A204.1 (cell line): ENCODE measurements at regions not wholly inside any gene's neighbourhood (a gene's known extent, or its start where the extent isn't known, plus 50 kb on each side); places are given as distances from the start of the nearest gene placed in this dataset.
A peak's percentile ranks its signal among the peaks of the same experiment; 100 is the strongest.

Experiments used
- FAIRE-seq: peaks from 2 replicates; lab custom pipeline; 2012; peaks lifted over from hg19 to GRCh38; lab: Jason Lieb, UNC

DNA sequence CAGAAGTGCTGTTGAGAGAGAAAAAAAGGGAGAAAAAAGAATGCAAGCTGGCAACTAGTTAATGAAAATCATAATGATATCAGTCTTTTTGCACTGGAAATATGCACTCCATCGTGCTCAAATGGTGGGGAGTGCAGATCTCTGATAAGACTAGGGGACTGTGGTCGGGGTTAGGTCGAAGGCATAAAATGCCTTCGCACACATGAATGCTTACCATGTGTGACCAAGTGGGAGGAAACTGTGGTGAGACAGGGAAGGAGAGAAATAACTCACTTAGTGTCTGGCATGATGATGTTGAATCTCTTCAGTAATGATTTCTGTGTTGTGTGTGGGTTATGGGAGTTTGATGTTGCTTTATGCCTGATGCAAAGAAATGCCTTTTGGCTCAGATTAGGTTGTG, 358.9 kb downstream of the FBXO8 start:
- FAIRE-seq: no peak

DNA sequence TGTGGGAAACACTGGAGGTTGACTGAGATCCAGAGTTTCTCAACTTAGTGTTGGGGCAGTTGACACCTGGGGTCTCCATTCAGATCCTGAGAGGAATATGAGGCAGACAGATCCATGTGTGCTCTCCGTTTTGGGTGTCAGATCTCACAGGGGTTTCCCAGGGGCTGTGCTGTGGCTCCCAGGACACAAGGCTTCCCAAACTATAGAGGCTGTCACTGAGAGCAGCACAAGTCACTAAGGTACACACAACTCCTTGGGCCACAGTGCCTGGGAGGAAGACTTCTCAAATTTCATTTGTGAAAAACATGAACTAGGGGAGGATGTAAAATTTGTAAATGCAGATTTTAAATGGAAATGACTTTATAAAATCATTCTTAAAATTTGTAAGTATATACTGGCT, 363.6 kb downstream of the FBXO8 start:
- no peak for FAIRE-seq

DNA sequence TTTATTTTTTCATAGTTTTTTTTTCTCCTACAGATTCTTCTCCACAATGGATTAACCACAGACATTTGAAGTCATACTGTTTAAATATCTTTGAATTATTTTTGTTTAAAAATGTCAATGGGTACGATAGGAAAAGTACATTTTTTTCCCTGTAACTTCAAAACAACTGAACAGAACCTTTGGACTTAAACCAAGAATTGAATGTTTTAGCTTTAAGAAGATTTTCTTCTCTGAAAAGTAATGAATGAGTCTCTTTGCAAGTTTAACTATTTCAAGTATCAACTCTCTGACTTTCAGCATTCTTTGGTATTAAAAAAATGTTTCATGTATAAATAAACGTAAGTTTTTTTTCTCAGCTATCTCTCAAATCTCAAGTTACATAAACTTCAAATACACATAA, 364.3 kb downstream of the FBXO8 start:
- peak; percentile 99 for FAIRE-seq

DNA sequence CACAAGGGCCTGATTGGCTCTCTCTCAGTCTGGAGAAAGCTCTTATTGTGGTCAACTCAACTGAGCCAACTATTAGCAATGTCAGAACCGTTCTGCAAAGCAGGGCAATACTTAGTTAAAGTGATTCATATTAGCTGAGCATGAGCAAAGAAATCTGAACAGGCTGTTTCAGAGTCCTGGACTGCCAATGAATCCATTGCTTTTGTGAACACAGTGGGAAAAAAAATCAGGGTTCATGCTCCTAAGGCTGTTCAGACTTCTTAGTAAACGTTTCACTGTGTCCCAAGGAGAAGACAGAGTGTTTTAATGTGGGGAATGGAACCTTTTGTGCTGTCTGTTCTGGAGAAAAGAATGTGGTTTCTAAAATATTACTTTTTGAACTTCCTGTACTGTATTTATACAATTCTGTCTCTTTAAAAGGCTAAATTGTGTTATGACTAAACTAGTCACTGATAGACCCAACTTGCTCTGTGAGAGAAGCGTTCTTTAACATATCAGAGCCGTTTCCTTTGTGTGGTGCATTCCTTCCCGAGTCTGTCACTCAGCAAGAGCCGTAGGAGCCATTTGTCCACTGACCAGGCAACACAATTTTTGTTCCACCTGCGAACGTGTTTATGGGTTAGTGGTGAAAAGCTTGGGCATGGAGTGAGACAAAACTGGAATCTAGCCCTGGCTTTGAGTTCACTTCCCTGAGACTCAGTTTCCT, 366.1 kb downstream of the FBXO8 start:
- FAIRE-seq: no peak

DNA sequence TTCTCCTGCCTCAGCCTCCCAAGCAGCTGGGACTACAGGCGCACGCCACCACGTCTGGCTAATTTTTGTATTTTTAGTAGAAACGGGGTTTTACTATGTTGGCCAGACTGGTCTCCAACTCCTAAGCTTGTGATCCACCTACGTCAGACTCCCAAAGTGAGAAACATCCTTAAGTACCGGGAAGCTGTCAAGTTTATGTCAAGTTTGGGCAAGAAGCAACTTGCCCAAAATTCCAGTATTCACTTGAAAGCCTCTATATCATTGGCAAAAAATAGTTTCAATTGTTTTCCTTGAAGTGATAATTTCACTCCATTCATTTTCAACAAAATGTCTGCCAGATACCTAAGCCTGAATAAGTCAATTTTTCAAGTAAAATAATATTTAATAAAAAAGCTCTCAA, 370.0 kb downstream of the FBXO8 start:
- no peak for FAIRE-seq

DNA sequence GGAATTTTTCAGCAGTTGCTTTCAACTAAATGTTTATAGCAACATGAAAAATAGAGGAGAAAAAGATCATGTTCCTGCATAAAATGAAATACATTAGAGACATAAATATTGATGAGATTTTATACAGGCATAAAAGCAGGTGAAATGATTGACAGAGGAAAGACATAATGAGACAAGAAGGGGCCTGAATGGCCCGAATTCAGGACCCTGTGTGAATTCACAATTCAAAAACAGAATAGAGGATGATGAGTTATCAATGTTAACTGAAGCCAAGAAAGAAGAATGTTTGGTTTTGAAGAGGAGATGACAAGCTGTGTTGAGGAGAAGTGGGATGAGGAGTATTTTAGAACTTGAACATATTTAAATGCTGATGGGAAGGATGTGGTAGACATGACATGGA, 371.1 kb downstream of the FBXO8 start:
- no peak for FAIRE-seq

DNA sequence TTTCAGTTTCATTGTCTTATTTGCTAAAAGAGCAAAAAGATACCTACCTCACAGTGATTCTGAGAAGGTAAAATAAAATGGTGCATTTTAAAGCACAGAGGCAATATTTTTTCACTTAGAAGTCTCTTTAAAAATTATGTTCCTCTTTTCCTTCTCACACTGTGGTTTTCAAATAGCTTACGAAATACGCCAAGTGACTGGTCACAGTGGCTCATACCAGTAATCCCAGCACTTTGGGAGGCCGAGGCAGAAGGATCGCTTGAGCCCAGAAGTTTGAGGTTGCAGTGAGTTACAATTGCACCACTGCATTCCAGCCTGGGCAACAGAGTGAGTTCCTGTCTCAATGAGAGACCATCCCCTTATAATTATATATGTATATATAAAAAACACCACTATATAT, 372.6 kb downstream of the FBXO8 start:
- FAIRE-seq: no peak

DNA sequence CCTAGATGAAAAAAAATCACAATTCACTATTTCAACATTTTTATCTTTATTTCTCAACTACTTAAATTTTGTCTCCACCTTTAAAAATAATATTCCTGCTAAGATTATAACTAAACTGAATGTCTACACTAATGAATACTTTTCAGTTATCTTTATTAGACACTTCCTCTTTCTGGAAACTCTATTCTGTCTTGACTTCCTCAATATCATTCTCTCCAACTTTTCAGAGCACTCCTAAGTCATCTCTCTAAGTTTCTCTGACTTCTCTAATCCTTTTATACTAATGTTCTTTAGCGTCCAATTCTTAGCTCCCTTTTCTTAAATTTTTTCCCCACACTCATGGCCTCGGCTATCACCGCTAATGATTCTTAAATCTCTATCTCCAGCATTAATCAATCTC, 374.2 kb downstream of the FBXO8 start:
- peak; percentile 29 for FAIRE-seq

DNA sequence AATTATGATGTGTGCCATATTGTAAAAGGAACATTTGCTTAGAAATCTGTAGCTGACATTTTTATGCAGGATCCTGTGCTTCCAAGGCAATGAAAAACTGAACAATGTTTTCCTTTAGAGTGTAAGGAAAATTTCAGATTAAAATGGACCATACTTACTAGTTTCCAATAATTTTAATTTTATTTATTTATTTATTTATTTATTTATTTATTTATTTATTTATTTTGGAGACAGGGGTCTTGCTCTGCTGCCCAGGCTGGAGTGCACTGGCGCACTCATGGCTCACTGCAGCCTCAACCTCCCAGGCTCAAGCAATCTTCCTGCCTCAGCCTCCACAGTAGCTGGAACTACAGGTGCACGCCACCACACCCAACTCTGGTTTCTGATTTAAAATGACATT, 369.8 kb upstream of the HAND2 start:
- FAIRE-seq: no peak

DNA sequence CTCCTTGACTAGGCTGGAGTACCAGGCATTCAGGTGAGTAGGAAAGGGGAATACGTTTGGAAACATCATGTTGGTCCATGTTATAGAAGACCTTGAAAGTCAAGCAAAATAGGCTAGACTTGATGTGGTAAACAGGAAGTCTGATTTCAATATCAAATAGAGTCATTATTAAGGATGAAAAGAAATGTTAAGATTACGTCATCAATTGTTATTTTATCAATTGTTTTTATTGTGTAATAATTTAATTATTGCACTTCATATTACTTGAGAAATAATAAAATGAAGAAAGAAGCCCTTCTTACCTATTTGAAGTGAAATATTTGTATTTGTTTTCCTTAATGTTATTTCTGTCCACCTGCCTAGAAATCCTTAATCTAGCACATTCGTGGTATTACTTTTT, 361.0 kb upstream of the HAND2 start:
- FAIRE-seq: no peak

DNA sequence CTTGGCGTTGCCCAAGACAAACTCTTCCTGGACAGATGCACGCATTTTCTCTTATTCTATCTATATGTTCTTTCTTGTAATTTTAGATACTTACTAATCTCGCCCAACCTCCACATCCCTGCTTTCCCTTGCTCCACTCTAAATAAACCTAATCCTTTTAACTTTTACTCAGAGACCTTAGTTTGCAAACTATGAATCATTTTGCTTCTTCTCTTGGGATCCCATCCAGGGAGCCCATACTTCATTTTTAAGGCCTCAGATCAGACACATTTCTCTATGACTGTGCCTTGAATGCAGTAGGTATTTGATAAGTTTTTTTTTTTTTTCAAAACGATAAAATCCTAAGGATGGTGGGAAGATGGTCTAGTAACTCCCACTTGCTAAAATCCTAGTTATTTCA, 353.8 kb upstream of the HAND2 start:
- FAIRE-seq: no peak

DNA sequence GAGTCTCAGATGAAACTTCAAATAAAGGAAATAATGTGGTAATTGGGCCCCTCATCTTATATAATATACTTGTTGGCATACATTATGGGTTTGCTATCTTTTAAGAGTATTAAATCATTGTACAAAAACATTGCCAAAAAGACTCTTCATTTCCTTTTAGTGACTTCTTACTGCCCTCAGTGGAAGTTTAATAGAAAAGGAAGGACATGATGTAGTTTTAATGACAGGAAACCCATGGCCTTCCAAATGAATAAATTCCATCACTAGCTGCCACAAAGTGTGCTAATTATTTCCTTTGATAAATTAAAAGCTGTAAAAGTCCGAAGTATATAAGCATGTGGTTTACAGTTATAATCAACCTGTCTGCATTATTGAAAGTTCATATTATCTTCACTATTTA, 350.9 kb upstream of the HAND2 start:
- no peak for FAIRE-seq

DNA sequence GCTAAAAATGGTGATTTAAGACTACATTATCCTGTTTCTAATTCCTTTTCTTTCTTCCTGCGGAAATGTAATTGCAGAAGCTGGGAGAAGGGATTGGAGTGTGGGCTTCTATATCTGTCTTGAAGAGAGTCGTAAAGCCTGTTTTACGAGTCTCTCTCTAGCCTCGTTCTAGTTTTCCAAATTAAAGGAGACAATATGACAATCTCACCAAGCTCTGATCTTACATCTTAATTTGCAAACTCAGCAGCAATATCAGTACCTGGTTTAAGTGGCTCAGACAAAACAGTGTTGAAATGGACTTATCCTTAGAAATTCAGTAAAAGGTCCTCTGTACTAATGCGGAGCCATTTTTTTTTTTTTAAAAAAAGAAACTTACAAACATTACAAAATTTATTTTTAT, 349.5 kb upstream of the HAND2 start:
- no peak for FAIRE-seq

DNA sequence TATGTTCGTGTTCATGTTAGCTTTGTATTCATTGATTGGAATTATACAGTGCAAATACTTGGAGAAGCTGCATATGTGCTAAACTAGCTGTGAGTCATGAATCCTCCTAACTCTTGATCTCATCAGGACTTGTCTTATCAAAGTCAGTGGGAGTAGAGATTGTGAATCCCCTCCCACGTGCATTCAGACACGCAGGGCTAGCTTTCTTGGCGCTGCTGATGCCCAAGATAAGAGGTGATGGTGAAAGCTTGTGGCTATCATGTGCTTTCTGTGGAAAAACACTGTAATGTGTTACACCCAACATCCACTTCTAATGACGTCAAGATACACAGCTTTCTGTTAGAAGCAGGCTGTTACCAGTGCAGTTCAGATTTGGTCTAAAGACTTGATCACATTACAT, 348.7 kb upstream of the HAND2 start:
- FAIRE-seq: no peak

DNA sequence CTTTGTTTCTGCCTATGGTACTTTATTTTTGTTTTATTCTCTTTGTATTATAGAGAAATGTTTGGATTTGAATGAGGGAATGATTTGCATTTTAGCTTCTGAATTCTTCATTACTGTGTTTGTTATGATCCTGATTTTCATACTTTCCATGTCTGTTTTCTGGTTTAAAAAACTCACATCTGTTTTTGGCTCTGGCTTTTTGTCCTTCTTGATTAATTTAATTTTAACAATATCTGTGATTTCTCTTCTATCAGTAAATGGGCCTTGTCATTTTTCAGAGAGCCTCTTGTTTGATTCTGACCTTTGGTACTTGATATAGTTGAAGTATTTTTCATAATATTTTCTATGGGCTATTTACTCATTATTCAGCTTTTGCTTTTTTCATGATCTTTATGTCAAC, 341.6 kb upstream of the HAND2 start:
- no peak for FAIRE-seq

DNA sequence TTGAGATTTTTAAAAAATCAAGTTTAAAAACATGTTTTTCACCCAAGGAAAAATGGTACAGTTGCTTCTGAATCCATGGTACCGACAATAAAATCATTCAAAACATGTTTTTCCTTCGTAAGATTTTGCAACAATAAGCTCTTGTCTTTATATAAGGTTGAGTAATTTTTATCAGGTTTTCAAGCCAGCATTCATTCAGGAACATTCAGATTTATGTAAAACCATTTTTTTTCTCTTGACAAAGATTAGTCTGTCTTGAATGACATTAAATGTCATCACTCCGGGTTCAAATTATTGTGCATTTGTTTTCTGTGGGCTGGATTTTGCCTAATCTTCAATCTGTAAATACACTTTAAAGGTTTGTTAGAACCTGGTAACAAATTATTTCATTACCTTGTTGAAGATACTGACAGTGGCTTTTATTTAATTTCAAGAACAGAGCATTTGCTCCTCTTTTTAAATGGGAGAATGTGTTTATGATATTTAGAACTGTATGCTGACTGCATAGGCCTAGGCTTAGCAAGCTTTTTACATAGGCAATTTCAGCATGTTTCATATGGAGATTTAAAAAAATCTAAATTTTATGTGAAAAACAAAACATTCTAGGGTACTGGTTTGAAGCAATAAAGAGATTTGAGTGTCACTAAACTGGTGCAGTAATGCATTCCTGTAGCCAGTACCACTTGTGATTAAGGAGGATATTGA, 336.4 kb upstream of the HAND2 start:
- FAIRE-seq: no peak

DNA sequence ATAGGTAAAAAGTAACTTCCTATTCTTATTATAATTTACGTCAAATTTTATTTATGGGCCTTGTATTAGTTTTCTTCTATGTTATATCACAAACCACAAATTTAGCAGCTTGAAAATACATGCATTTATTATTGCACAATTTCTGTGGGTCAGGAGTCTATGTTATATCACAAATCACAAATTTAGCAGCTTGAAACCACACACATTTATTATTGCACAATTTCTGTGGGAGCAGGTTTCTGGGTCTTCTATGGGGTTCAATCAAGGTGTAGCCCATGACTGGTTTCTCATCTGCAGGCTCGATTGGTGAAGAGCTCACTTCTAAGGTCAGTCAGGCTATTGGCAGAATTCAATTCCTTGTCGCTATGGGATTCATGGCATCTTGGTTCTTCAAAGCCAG, 332.7 kb upstream of the HAND2 start:
- no peak for FAIRE-seq

DNA sequence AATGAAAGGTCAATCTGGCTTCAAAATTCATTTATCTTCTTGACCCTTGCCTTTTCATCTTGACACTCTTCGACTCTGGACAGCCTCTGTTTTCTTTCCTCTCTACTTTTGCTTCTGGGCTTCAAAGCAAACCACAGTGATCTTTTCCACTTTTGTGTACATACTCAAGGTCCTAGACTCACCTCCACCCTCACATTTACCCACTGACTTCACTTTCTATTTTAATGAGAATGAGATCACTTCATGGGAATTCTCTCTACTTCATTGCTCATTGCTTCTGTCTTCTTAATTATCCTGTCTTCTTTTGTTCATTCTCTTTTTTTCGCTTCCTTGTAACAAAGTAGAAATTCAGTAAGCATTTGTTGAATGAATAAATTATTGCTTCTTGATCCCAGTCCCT, 330.1 kb upstream of the HAND2 start:
- no peak for FAIRE-seq

DNA sequence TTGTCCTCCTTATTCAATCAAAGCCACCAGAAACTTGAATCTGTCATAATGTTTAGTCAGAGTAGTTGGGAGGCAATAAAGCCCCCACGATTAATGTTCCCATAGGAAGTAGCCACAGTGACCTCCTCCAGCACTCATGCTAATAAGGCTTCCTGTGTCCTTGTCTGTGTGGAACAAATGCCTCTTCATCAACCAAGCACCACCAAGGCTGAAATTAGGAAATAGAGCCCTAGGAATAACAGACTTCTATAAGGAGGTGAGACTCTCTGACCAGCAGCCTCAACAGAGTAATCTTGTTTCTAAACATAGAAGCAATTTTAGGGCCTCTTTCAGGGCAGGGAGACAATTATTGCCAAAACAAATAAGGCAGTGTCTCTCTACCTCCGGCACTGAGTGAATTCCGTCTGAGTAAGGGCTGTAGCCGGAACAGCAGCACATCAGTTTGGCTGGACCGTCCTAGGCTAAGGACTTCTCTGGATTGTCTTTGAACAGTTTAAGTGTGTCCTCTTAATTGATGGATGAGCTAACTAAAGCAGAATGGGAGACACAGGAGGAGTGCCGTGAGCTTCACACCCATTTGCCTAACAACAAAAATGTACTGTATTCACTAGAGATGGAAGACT, 329.2 kb upstream of the HAND2 start:
- no peak for FAIRE-seq

DNA sequence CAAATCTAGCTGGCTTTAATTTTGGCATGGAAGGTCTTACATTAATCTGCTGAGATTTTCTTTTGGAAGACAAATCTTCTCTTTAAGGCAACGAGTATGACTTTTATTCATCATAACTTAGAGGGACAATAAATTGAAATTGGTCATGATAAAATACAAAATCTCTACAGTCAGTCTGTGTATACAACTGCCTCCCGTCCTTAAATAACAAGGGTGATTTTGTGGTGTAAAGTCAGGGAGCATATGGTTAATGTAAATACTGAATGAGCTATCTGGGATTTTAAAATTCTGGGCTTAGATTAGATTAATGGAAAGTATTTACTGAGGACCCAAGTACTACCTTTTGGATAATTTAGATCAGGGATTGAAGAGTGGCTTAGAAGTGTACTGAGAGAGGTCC, 328.4 kb upstream of the HAND2 start:
- no peak for FAIRE-seq

DNA sequence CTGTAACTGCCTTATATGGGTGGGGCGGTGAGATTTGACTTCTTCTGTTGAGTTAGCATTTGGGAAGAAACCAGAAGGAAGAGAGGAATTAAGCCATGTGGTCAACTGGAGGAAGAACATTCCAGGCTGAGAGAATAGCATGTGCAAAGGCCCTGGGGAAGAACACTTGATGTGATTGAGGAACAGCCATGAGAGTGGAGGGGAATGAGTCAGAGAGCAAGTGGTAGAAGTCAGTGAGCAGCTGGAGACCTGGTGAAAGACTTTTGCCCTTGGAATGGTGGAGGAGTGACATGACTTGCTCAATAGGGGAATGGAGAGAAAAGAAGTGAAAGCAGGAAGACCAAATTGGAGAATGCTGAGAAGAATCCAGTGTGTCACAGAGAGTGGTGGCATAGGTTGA, 327.8 kb upstream of the HAND2 start:
- FAIRE-seq: no peak

DNA sequence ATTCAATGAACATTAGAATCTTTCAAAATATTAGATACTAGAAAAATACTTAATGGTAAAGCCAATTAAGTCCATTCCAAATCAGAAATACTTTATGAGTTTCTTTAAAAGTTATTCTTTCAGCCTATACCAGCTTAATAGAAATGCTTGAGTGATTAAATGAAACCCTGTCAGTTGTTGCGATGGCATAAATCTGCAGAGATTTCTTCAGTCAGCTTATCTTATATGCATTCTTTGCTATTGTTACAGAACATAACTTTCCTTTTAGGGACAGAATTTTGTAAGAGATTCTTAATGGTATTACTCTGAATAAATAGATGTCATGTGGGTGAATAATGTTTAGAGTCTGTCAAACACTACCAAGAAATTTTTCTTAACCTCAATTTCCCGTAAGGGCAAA, 325.0 kb upstream of the HAND2 start:
- FAIRE-seq: no peak

DNA sequence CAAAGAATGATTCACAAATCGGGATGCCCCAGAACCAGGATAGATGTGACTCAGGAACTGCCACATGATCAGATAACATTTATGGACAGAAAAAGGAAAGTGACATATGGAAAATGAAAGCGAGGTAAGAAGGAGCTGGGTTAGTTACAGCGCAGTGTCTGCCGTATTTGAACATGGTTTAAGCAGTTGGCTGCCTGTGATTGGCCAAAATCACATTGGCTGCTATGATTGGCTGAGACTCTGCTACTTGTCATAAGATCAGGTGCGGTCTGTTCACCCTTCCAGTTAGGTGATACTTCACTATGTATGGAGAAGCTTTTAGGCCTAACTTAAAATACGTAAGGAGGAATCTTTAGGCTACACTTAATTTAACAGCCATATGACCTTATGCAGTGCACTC, 322.7 kb upstream of the HAND2 start:
- no peak for FAIRE-seq

DNA sequence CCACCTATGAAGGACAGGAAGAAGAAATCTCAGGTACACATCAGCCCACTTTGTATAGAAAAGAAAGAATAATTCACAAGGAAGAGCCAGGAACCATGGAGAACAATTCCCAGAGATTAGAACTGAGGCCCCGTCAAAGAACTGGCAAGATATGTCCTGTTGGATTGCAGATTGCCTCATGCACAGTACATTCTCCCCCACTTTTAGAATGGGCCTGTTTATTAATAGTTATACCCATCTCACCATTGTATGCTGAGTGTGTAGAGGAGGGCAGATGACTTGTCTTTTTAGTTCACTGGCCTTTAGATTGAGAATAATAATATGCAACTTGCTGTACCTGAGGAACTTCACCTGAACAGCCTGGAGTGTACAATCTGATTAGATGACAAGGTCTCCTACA, 315.6 kb upstream of the HAND2 start:
- no peak for FAIRE-seq
